NCI-H446 treated with DMSO at 0.1 percent for 48 hours (cell line): ENCODE measurements at regions not wholly inside any gene's neighbourhood (a gene's known extent, or its start where the extent isn't known, plus 50 kb on each side); places are given as distances from the start of the nearest gene placed in this dataset.
"Not testable (repeated sequence)": the region's sequence is repeated elsewhere in the genome, so short reads cannot be mapped to it uniquely, and the experiment has no call there.

Experiments
- DNase-seq: peaks from one replicate; lab custom pipeline; 2025; lab: John Stamatoyannopoulos, UW

DNA sequence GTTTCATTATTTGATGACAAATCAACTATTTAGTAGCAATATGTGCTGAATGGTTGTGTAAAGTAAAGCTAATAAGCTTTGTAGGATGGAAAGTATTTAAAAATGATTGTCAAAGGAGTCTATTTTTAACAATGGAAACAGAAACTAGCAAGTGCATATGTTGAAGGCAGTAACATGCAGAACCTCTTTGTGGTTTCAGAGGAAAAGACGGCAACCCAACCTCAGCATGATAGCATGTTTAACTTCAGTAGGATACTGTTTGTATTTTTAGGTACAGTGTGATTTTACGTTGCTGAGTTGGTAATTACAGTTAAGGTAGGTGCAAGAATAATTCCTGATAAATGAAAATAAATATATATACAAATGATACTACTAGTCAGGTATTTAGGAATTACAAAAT, 545.4 kb downstream of the CDY1 start:
- not testable (repeated sequence) for DNase-seq

DNA sequence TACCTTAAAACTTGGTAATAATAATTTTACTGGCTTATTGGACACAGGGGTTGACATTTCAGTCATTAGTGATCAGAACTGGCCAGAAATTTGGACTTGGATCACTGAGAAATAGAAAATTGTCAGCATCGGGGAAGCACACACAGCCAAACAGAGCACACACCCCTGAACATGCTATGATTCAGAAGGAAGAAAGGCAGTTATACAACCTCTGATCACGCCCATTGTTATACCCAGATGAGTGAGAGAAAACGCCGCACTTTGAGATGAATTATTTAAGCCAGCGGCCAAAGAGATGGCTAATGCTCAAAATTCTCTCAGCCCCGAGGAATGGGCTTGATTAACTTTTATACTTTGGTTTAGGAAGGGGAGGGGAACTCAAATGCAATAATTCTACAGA, 557.4 kb downstream of the CDY1 start:
- DNase-seq: not testable (repeated sequence)

GRCh38 chrY:26224974-26225373, 603.1 kb downstream of the CDY1 start:
- not testable (repeated sequence) for DNase-seq

- DNase-seq: not testable (repeated sequence)
Measured at GRCh38 chrY:26225468-26225867, 603.6 kb downstream of the CDY1 start.

DNA sequence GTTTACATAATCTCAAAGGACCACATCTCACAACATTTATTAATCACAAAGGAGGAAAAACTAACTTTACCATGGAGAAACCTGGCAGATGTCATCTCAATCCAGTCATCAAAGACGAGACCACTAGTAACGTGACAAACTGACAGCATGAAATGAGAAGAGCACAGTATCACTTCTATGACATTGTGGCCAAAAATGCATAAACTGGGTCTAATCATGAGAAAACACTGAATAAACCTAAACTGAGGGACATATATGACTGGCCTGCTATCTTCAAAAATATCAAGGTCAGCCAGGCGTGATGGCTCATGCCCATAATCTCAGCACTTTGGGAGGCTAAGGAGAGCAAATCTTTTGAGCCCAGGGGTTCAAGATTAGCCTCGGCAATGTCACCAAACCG, 619.0 kb downstream of the CDY1 start:
- DNase-seq: not testable (repeated sequence)

GRCh38 chrY:26254262-26254661, 632.3 kb downstream of the CDY1 start:
- not testable (repeated sequence) for DNase-seq

DNA sequence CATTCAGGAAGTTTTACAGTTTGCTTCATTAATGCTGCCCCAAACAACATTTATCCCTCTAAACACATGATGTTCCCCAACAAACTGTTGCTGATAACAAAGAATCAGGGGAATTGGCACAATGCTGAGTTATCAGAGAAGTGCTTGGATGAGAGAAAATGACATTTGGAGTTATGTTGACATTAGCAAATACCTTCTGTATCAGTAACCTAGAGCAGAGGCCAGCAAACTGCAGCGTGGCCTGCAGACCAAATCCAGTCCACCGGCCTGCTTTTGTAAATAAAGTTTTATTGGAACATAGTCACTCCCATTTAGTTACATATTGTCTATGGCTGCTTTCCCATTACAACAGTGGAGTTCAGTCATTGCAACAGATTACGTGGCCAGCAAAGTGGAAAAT, 643.5 kb downstream of the CDY1 start:
- DNase-seq: not testable (repeated sequence)

DNA sequence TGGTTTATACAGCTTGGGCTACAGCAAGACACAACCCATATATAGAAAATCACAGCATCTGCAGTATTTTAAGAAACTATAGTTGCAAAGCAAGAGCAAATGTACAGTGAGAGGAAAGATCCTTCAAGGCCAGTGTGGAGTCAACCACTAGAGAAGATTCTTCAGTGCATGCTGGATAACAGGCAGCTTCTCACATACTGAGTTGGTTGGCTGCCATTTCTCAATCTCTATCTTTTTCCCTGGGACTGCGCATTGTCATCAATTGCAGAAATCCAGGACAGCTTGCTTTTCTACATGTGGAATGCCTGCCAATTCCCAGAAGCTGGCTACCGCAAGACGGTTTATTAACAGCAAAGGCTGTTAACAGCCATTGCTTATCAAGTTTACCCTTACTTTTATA, 646.5 kb downstream of the CDY1 start:
- not testable (repeated sequence) for DNase-seq

- DNase-seq: not testable (repeated sequence)
Measured at GRCh38 chrY:26268934-26269333, 647.0 kb downstream of the CDY1 start.

GRCh38 chrY:26273089-26273488, 651.2 kb downstream of the CDY1 start:
- not testable (repeated sequence) for DNase-seq

DNA sequence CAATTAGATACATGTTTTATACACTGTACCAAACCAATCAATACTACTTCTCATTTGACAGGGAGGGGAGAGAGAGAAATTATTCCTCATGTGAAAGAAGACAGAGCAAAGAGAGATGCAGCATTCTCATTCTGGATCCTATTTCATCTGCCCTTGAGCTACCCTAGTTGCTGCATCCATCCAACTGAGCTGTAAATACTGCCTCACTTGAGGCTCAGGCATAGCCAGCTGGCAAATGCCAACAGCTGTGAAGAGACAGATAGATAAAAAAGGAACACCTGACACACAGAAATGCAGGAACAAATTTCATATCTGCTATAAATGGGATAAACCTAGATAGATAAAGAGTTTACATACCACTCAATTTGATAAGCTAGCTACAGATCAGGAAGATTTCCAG, 684.1 kb downstream of the CDY1 start:
- not testable (repeated sequence) for DNase-seq

DNA sequence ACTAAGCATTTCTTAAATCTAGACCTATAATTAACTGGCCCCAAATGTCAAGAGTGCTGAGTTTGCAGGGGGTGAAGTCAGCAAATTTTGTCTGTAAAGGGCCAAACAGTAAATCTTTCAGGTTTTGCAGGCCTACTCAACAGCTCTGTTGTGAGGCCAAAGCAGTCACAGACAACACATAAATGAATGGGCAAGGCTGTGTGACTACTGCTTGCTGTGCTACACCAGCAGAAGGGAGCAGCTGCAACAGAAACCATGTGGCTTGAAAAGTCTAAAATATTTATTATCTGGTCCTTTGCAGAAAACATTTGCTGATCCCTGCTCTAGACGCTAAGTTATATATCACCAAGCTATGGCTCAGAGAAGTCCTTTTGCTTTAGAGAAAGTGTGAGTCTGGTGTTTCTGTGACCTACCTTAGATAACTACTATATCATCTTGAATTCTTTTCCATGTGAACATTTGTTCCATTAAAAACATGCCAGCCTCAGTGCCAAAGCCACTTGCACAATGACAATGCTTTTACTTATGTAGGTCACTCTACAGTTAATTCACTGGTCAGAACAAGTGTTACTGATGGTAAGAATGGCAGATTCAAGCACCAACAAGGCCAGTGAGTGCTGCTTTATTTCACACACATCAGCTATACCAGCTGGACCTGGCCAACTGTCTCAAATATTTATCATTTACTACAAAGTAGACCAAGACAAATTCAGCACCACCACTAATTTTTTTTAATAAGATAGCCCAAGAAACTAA, 684.9 kb downstream of the CDY1 start:
- DNase-seq: not testable (repeated sequence)

DNA sequence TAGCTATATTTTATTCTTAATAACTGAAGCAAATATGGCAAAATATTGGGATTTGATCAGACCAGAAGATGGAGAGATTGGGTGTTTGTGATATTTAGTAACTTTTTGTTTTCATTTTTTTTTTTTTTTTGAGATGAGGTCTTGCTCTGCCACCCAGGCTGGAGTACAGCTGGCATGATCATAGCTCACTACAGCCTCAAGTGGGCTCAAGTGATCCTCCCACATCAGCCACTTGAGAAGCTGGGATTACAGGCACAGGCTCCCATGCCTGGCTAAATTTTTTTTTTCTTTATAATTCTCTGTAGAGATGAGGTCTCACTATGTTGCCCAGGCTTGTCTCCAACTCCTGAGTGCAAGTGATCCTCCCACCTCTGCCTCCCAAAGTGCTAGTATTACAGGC, 686.4 kb downstream of the CDY1 start:
- DNase-seq: not testable (repeated sequence)

GRCh38 chrY:26315065-26315464, 693.1 kb downstream of the CDY1 start:
- DNase-seq: peak; percentile 0

- DNase-seq: not testable (repeated sequence)
Measured at GRCh38 chrY:26319488-26320202, 697.7 kb downstream of the CDY1 start.

DNA sequence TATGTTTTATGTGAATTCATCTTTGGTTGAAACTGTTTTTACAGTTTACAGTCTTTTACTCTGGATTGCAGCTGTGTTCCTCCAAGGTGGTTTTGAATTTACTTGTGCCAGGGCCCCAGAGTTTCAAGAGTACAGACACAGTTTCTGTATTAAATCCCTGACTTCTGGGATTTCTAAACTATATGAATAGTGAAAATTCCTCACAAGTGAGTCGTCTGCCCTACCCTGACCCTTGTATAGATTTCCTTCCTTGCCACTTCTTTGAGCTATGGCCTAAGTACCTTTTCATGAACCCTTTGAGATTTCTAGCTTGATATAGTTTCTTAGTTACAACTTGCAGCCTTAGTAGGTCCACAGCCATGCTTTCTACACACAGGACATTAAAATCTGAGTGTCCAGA, 700.8 kb downstream of the CDY1 start:
- DNase-seq: not testable (repeated sequence)

GRCh38 chrY:26352931-26353330, 731.0 kb downstream of the CDY1 start:
- not testable (repeated sequence) for DNase-seq

GRCh38 chrY:26354191-26354590, 732.3 kb downstream of the CDY1 start:
- no peak for DNase-seq

DNA sequence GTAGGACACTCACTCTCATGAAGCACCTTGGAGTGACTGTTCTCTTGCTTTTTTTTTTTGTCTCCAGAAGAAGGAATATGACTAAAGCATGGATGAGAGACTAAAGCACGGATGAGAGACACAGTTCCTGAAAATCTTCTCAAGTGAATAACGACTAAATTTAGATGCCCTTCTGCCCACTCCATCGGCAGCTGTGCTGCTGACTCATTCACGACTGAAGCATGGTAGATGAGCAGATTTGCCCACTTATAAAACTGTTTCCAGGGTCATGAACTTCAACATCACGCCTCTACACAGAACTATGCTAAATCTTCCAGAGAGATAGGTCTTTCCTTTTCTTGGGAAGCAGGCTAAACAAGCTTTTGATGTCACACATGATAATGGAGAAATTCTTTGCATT, 738.0 kb downstream of the CDY1 start:
- DNase-seq: not testable (repeated sequence)

DNA sequence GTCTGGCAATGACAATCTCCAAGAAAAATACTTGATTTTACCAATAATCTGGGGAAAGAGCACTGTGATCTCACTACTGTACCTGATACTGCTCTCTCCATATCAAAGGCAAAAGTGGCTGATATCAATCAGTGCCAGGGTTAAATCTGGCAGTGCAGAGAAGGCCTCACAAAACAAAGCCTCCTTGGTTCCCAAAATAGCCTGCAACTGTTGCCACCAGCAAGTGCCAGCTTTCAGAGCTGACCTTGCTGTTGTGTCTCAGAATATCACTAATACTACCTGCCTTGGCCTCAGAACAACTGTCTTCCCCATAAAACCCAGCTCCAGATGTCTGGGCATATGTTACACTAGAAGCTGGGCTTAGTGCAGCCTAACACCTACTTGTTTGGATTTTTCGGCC, 738.6 kb downstream of the CDY1 start:
- DNase-seq: not testable (repeated sequence)

DNA sequence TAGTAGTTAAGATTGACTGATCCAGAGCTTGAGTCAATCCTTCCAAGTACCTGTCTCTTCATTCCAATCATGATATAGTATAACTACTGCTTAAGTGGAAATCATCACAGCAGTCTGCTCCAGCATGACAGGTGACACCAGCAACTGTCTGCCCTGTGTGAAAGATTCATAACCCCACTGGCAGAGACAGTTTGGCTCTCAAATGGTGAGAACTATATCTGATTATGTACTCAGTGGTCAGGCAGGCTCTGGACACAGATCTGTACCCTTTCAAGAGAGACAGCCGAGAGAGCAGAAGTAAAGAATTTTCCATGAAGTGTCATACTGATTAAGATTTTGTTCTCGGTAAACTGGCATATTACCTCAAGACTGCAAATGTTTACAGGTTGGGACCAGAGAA, 741.5 kb downstream of the CDY1 start:
- not testable (repeated sequence) for DNase-seq

DNA sequence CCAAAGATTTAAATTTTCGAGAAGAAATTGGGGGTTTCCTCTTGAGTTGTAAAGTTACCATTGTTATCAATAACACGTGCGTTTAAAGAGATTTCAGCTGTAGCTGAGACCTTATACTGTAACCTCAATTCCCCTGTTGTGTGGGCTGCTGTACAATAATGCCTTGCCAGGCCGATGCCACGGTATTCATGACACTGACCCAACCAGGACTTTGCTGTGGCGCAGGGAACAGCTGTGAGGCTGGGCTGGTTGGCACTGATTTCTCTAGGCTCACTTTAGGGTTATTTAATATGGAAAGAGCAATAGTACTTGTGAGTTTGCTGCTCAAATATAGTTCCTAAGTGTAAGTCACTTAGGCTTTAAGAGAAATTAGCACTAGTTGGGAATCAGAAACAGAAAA, 744.2 kb downstream of the CDY1 start:
- not testable (repeated sequence) for DNase-seq

DNA sequence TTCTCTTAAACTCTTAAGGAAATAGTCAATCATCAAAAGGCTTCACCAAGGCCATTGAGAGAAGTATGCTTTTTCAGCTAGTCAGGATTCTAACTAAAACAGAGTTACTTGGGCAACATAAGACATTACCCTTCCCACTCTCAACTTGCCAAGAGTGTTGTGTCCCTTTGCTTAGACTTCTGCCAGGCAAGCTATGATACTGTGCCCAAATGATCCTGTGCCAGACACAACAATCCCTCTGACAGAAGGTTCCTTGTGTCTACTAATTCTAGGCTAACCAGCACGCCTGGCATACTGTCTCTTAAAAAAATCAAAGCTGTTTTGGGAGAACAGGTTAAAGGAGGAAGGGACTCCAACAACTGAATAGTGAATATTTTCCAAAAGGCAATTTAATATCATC, 750.6 kb downstream of the CDY1 start:
- not testable (repeated sequence) for DNase-seq
